CD14-positive monocyte (primary cell): ENCODE measurements at regions not wholly inside any gene's neighbourhood (a gene's known extent, or its start where the extent isn't known, plus 50 kb on each side); places are given as distances from the start of the nearest gene placed in this dataset.

Experiments
- DNase-seq, 3 donors: peaks; one replicate each; pipeline ENCODE4 v3.0.0-alpha.2; 2011 to 2022
- H2AFZ ChIP-seq: 2 replicates; pipeline ENCODE4 v1.6.0; 2012; ENCODE audit warnings: mild to moderate bottlenecking, low read depth, low read length, inconsistent platforms; ENCODE audit not compliant: insufficient read depth, poor library complexity, severe bottlenecking
- H3K27ac ChIP-seq, 2 donors: 1 replicate in 1 of 2; 2 replicates in 1 of 2; pipeline ENCODE4 v1.5.1; 2012 to 2013; ENCODE audit warnings: low read length in 2 of 2, control low read depth in 1 of 2, inconsistent platforms in 1 of 2, low read depth in 1 of 2, mild to moderate bottlenecking in 1 of 2
- H3K27me3 ChIP-seq, 2 donors: one replicate each; pipeline versions ENCODE4 v1.6.0 to v1.6.1; 2011 to 2013; ENCODE audit warnings: low read length in 2 of 2; ENCODE audit not compliant: control insufficient read depth in 2 of 2, insufficient read depth in 2 of 2
- H3K36me3 ChIP-seq, 2 donors: replicated peaks in 1 of 2; 1 replicate in 1 of 2; 2 replicates in 1 of 2; pipeline versions ENCODE4 v1.5.1 to v1.6.1; 2012 to 2013; ENCODE audit warnings: low read length in 2 of 2, control low read depth in 1 of 2, inconsistent platforms in 1 of 2, mild to moderate bottlenecking in 1 of 2; ENCODE audit not compliant: insufficient read depth in 2 of 2, control insufficient read depth in 1 of 2
- H3K4me1 ChIP-seq, 2 donors: 1 replicate in 1 of 2; 2 replicates in 1 of 2; pipeline versions ENCODE4 v1.5.1 to v1.6.1; 2012 to 2013; ENCODE audit warnings: low read length in 2 of 2, control low read depth in 1 of 2, inconsistent platforms in 1 of 2, mild to moderate bottlenecking in 1 of 2, moderate library complexity in 1 of 2; ENCODE audit not compliant: insufficient read depth in 2 of 2, control insufficient read depth in 1 of 2
- H3K4me2 ChIP-seq: replicated peaks from 2 replicates; pipeline ENCODE3; 2012; ENCODE audit warnings: low read length, moderate library complexity, mild to moderate bottlenecking; ENCODE audit not compliant: poor library complexity, severe bottlenecking; ENCODE audit errors: extremely low read depth
- H3K4me3 ChIP-seq, 3 experiments: fragments of 200-600 bp in 1 of 3; sonication (generic) in 1 of 3; replicated peaks in 1 of 3; 1 replicate in 2 of 3; 2 replicates in 1 of 3; pipeline ENCODE4 v1.5.1; 2011 to 2013; ENCODE audit warnings: low read length in 3 of 3, mild to moderate bottlenecking in 3 of 3, control low read depth in 2 of 3, low read depth in 2 of 3, inconsistent platforms in 1 of 3, moderate library complexity in 1 of 3
- H3K79me2 ChIP-seq: 2 replicates; pipeline ENCODE4 v1.6.0; 2012; ENCODE audit warnings: mild to moderate bottlenecking, control low read depth, inconsistent platforms, low read length, moderate library complexity; ENCODE audit not compliant: insufficient read depth
- H3K9ac ChIP-seq: 2 replicates; pipeline ENCODE4 v1.6.0; 2017; ENCODE audit warnings: low read length, mild to moderate bottlenecking; ENCODE audit not compliant: insufficient read depth, poor library complexity, severe bottlenecking
- H3K9me3 ChIP-seq, 2 donors: replicated peaks in 1 of 2; 1 replicate in 1 of 2; 2 replicates in 1 of 2; pipeline versions ENCODE4 v1.5.1 to v1.6.1; 2012 to 2013; ENCODE audit warnings: low read length in 2 of 2, control low read depth in 1 of 2; ENCODE audit not compliant: control insufficient read depth in 1 of 2, insufficient read depth in 1 of 2
- H4K20me1 ChIP-seq: 2 replicates; pipeline ENCODE4 v1.6.0; 2012; ENCODE audit warnings: mild to moderate bottlenecking, low read length, control low read depth, moderate library complexity; ENCODE audit not compliant: insufficient read depth
- H3K27ac Mint-ChIP-seq, 7 donors: one replicate each; pipeline ENCODE4 v1.8.0; 2020; ENCODE audit warnings: mild to moderate bottlenecking in 7 of 7, mixed read lengths in 7 of 7, moderate library complexity in 6 of 7, inconsistent platforms in 2 of 7
- H3K27me3 Mint-ChIP-seq, 3 donors: one replicate each; pipeline ENCODE4 v1.8.0; 2021 to 2022; ENCODE audit warnings: low read depth in 3 of 3, mild to moderate bottlenecking in 3 of 3, mixed read lengths in 3 of 3, moderate library complexity in 3 of 3, inconsistent platforms in 1 of 3
- H3K36me3 Mint-ChIP-seq, 2 donors: one replicate each; pipeline ENCODE4 v1.8.0; 2020; ENCODE audit warnings: mixed read lengths in 2 of 2, inconsistent platforms in 1 of 2, mild to moderate bottlenecking in 1 of 2
- H3K4me1 Mint-ChIP-seq: one replicate; pipeline ENCODE4 v1.8.0; 2020; ENCODE audit warnings: mild to moderate bottlenecking, mixed read lengths
- H3K4me3 Mint-ChIP-seq, 2 donors: one replicate each; pipeline ENCODE4 v1.8.0; 2020; ENCODE audit warnings: mild to moderate bottlenecking in 2 of 2, mixed read lengths in 2 of 2, moderate library complexity in 1 of 2
- H3K9me3 Mint-ChIP-seq, 7 donors: one replicate each; pipeline ENCODE4 v1.8.0; 2020 to 2022; ENCODE audit warnings: mixed read lengths in 7 of 7, mild to moderate bottlenecking in 6 of 7, moderate library complexity in 6 of 7, inconsistent platforms in 2 of 7
- CTCF ChIP-seq: fragments of 200-600 bp; IDR thresholded peaks from one replicate; pipeline ENCODE4 v1.8.0; 2022; ENCODE audit warnings: antibody characterized with exemption, mild to moderate bottlenecking
- WGBS: methylation state at CpG from one replicate; pipeline ENCODE4 v1.1.5; 2013; ENCODE audit warnings: missing lambda C conversion rate; ENCODE audit not compliant: insufficient coverage; 5-methylcytosine and 5-hydroxymethylcytosine counted together
- intact Hi-C, 2 donors: fragments of 100-400 bp; cut with micrococcal nuclease; formaldehyde crosslinking; loops; one replicate each; pipeline versions ENCODE4 v1.15.0 to v1.15.1; 2023

- TF ChIP-seq CTCF: no peak
- H3K79me2 ChIP-seq: no peaks in the 10 kb centered on the region
- Mint-ChIP-seq H3K36me3 (no peaks in the 10 kb centered on the region), H3K27me3 (peaks cover 0 to 1% (median 0%) of the 10 kb centered on the region in 3 donors), H3K4me1 (no peaks in the 10 kb centered on the region), H3K9me3 (peaks cover 0 to 4% (median 0%) of the 10 kb centered on the region in 7 donors), H3K4me3 (no peak overlapping the region), H3K27ac (no peak overlapping the region)
- H3K4me3 ChIP-seq: no peak overlapping the region
- H4K20me1 ChIP-seq: no peaks in the 10 kb centered on the region
- H3K4me2 ChIP-seq: no peak overlapping the region
- intact Hi-C loops: no loop called here
- H2AFZ ChIP-seq: no peak overlapping the region
- no peaks in the 10 kb centered on the region for H3K36me3 ChIP-seq
- no peak overlapping the region for H3K27ac ChIP-seq
- H3K4me1 ChIP-seq: no peaks in the 10 kb centered on the region
- 78% methylated on average over 9 of the region's 9 CpGs for WGBS
- no peak for DNase-seq
- no peak overlapping the region for H3K9ac ChIP-seq
- no peaks in the 10 kb centered on the region for H3K9me3 ChIP-seq
- H3K27me3 ChIP-seq: no peaks in the 10 kb centered on the region
Measured at GRCh38 chr9:115649991-115650472, 503.6 kb upstream of the PAPPA start.

- H3K79me2 ChIP-seq: no peaks in the 10 kb centered on the region
- peaks cover 0 to 4% (median 0%) of the 10 kb centered on the region in 7 donors for H3K9me3 Mint-ChIP-seq
- H3K9me3 ChIP-seq: no peaks in the 10 kb centered on the region
- intact Hi-C loops: no loop called here
- no peak overlapping the region for H3K4me3 Mint-ChIP-seq
- TF ChIP-seq CTCF: no peak
- no peak overlapping the region for H3K4me2 ChIP-seq
- no peaks in the 10 kb centered on the region for H3K36me3 Mint-ChIP-seq
- no peak overlapping the region for H3K4me3 ChIP-seq
- H3K4me1 Mint-ChIP-seq: no peaks in the 10 kb centered on the region
- H3K27ac Mint-ChIP-seq: no peak overlapping the region
- no peaks in the 10 kb centered on the region for H3K4me1 ChIP-seq
- no peaks in the 10 kb centered on the region for H4K20me1 ChIP-seq
- no peak overlapping the region for H3K27ac ChIP-seq
- H3K27me3 Mint-ChIP-seq: peaks cover 0 to 1% (median 0%) of the 10 kb centered on the region in 3 donors
- no peak for DNase-seq
- no peaks in the 10 kb centered on the region for H3K27me3 ChIP-seq
- no peak overlapping the region for H2AFZ ChIP-seq
- no peak overlapping the region for H3K9ac ChIP-seq
- H3K36me3 ChIP-seq: no peaks in the 10 kb centered on the region
Measured at GRCh38 chr9:115650768-115651167, 502.8 kb upstream of the PAPPA start.
